ENCODE measurements at regions not wholly inside any gene's neighbourhood (a gene's known extent, or its start where the extent isn't known, plus 50 kb on each side); places are given as distances from the start of the nearest gene placed in this dataset.

- no peak for DNase-seq
Measured at GRCh38 chr5:142473038-142473437, 148.2 kb upstream of the SPRY4 start.

GRCh38 chr5:142472306-142472951 is 147.6 kb upstream of the SPRY4 start:
- no peak for DNase-seq

- DNase-seq, result no peak
Measured at GRCh38 chr5:142466195-142466971, 141.6 kb upstream of the SPRY4 start.

- no peak for DNase-seq
Measured at GRCh38 chr5:142465476-142465875, 140.7 kb upstream of the SPRY4 start.

- no peak for DNase-seq
Measured at GRCh38 chr5:142463904-142464303, 139.1 kb upstream of the SPRY4 start.

- no peak for DNase-seq
Measured at GRCh38 chr5:142461028-142461590, 136.3 kb upstream of the SPRY4 start.

- DNase-seq, result no peak
Measured at GRCh38 chr5:142459209-142459608, 134.4 kb upstream of the SPRY4 start.

- no peak for DNase-seq
Measured at GRCh38 chr5:142455856-142456255, 131.0 kb upstream of the SPRY4 start.

- no peak for DNase-seq
Measured at GRCh38 chr5:142453932-142454331, 129.1 kb upstream of the SPRY4 start.

GRCh38 chr5:142450419-142450818 is 125.6 kb upstream of the SPRY4 start:
- DNase-seq, result no peak

GRCh38 chr5:142447887-142448286 is 123.1 kb upstream of the SPRY4 start:
- DNase-seq, result no peak

- no peak for DNase-seq
Measured at GRCh38 chr5:142446960-142447279, 122.1 kb upstream of the SPRY4 start.

GRCh38 chr5:142446131-142446959 is 121.5 kb upstream of the SPRY4 start:
- no peak for DNase-seq

- DNase-seq, result no peak
Measured at GRCh38 chr5:142445266-142445665, 120.4 kb upstream of the SPRY4 start.

GRCh38 chr5:142441616-142442015 is 116.8 kb upstream of the SPRY4 start:
- DNase-seq, result no peak

GRCh38 chr5:142439207-142439860 is 114.5 kb upstream of the SPRY4 start:
- no peak for DNase-seq

GRCh38 chr5:142438573-142438972 is 113.8 kb upstream of the SPRY4 start:
- no peak for DNase-seq

- no peak for DNase-seq
Measured at GRCh38 chr5:142437563-142437962, 112.7 kb upstream of the SPRY4 start.

GRCh38 chr5:142435410-142436115 is 110.7 kb upstream of the SPRY4 start:
- DNase-seq, result no peak

GRCh38 chr5:142434322-142434612 is 109.4 kb upstream of the SPRY4 start:
- DNase-seq, result no peak

GRCh38 chr5:142433526-142434321 is 108.9 kb upstream of the SPRY4 start:
- DNase-seq, result no peak

- DNase-seq, result no peak
Measured at GRCh38 chr5:142432961-142433360, 108.1 kb upstream of the SPRY4 start.
